ENCODE measurements at regions not wholly inside any gene's neighbourhood (a gene's known extent, or its start where the extent isn't known, plus 50 kb on each side); places are given as distances from the start of the nearest gene placed in this dataset.

GRCh38 chr18:13998571-13998970 is 83.2 kb upstream of the MC2R start (continued):
- TF ChIP-seq SP2 (IDR thresholded peaks at IDR 0.05; ENCODE audit: low read length) (no peak), BCL11A (IDR thresholded peaks at IDR 0.05; ENCODE audit: low read depth in 2 of 2, low read length in 2 of 2) (no peak), KDM5A (IDR thresholded peaks at IDR 0.05; ENCODE audit: low read length) (no peak)
